HEK293 (cell line): ENCODE measurements at regions not wholly inside any gene's neighbourhood (a gene's known extent, or its start where the extent isn't known, plus 50 kb on each side); places are given as distances from the start of the nearest gene placed in this dataset.

Source experiments
- CTCF ChIA-PET: fragments of 350-600 bp; formaldehyde crosslinking; extraction: SDS; loops from one replicate; lab custom pipeline; 2021; ENCODE audit warnings: antibody characterized with exemption; lab: Yijun Ruan, JAX
- POLR2A ChIA-PET: fragments of 300-600 bp; formaldehyde crosslinking; extraction: SDS; loops from one replicate; lab custom pipeline; 2020; ENCODE audit warnings: antibody characterized with exemption, inconsistent platforms; lab: Yijun Ruan, JAX
- H3K27ac ChIP-seq: fragments of 200-500 bp; sonication (Bioruptor generic); 2 replicates; pipeline ENCODE4 v1.5.1; 2014; ENCODE audit warnings: low read depth, low read length, control low read depth, inconsistent platforms; ENCODE audit errors: extremely low read depth
- H3K36me3 ChIP-seq, 2 experiments: fragments of 200-500 bp in 1 of 2; sonication (Bioruptor generic) in 1 of 2; 1 replicate in 1 of 2; 2 replicates in 1 of 2; pipeline ENCODE4 v1.5.1; 2014 to 2017; ENCODE audit warnings: inconsistent platforms in 2 of 2, low read length in 2 of 2; ENCODE audit not compliant: control insufficient read depth in 2 of 2, insufficient read depth in 1 of 2
- H3K4me1 ChIP-seq: fragments of 200-500 bp; sonication (Bioruptor generic); 2 replicates; pipeline ENCODE4 v1.5.1; 2014; ENCODE audit warnings: mild to moderate bottlenecking, low read length, inconsistent platforms; ENCODE audit not compliant: control insufficient read depth, insufficient read depth
- H3K4me3 ChIP-seq: 2 replicates; pipeline ENCODE4 v1.5.1; 2011; ENCODE audit warnings: low read depth, mild to moderate bottlenecking, control low read depth, low read length, moderate library complexity
- H3K9me3 ChIP-seq: fragments of 200-500 bp; sonication (Bioruptor generic); 2 replicates; pipeline ENCODE4 v1.5.1; 2014; ENCODE audit warnings: low read depth, low read length, inconsistent platforms; ENCODE audit not compliant: control insufficient read depth, insufficient read depth
- GFI1B ChIP-seq: fragments of 450-650 bp; formaldehyde crosslinking; IDR thresholded peaks from 2 replicates; pipeline ENCODE4 v1.5.1; 2016; ENCODE audit warnings: missing biosample characterization, missing genetic modification characterization
- GLI2 ChIP-seq: fragments of 450-650 bp; formaldehyde crosslinking; IDR thresholded peaks from 2 replicates; pipeline ENCODE4; 2017; ENCODE audit warnings: missing biosample characterization, missing genetic modification characterization, low read depth, borderline replicate concordance
- GLIS1 ChIP-seq: fragments of 450-650 bp; formaldehyde crosslinking; IDR thresholded peaks from 2 replicates; pipeline ENCODE4 v1.5.1; 2016; ENCODE audit warnings: missing biosample characterization, missing genetic modification characterization
- GLIS2 ChIP-seq: fragments of 450-650 bp; formaldehyde crosslinking; IDR thresholded peaks from 2 replicates; pipeline ENCODE4 v1.5.1; 2016; ENCODE audit warnings: missing biosample characterization, missing genetic modification characterization
- HOXC10 ChIP-seq: sonication (generic); formaldehyde crosslinking; IDR thresholded peaks from 2 replicates; pipeline ENCODE4 v1.8.1; 2023; ENCODE audit warnings: mild to moderate bottlenecking, missing genetic modification reagents
- KLF1 ChIP-seq: fragments of 450-650 bp; formaldehyde crosslinking; IDR thresholded peaks from 2 replicates; pipeline ENCODE4 v1.5.1; 2016; ENCODE audit warnings: missing biosample characterization, missing genetic modification characterization
- KLF8 ChIP-seq: fragments of 450-650 bp; formaldehyde crosslinking; IDR thresholded peaks from 2 replicates; pipeline ENCODE4 v1.5.1; 2016; ENCODE audit warnings: missing biosample characterization, missing genetic modification characterization
- RBAK ChIP-seq: fragments of 450-650 bp; formaldehyde crosslinking; IDR thresholded peaks from 2 replicates; pipeline ENCODE4 v1.5.1; 2016; ENCODE audit warnings: missing biosample characterization, missing genetic modification characterization
- REPIN1 ChIP-seq: fragments of 450-650 bp; formaldehyde crosslinking; IDR thresholded peaks from 2 replicates; pipeline ENCODE4 v1.5.1; 2017; ENCODE audit warnings: missing biosample characterization, missing genetic modification characterization, low read depth
- SP2 ChIP-seq: fragments of 450-650 bp; formaldehyde crosslinking; IDR thresholded peaks from 2 replicates; pipeline ENCODE4 v1.5.1; 2016; ENCODE audit warnings: missing biosample characterization, missing genetic modification characterization
- ZBTB20 ChIP-seq: fragments of 450-650 bp; formaldehyde crosslinking; IDR thresholded peaks from 2 replicates; pipeline ENCODE4 v1.5.1; 2016; ENCODE audit warnings: missing biosample characterization, missing genetic modification characterization
- ZBTB7A ChIP-seq: fragments of 450-650 bp; formaldehyde crosslinking; IDR thresholded peaks from 2 replicates; pipeline ENCODE4 v1.5.1; 2016; ENCODE audit warnings: low read depth, missing biosample characterization, missing genetic modification characterization
- ZEB2 ChIP-seq: fragments of 450-650 bp; formaldehyde crosslinking; IDR thresholded peaks from 2 replicates; pipeline ENCODE4 v1.5.1; 2016; ENCODE audit warnings: missing biosample characterization, missing genetic modification characterization
- ZFP3 ChIP-seq: fragments of 450-650 bp; formaldehyde crosslinking; IDR thresholded peaks from 2 replicates; pipeline ENCODE4 v1.5.1; 2016; ENCODE audit warnings: low read depth, missing biosample characterization, missing genetic modification characterization
- ZFP41 ChIP-seq: fragments of 450-650 bp; formaldehyde crosslinking; IDR thresholded peaks from 2 replicates; pipeline ENCODE4 v1.5.1; 2016; ENCODE audit warnings: missing biosample characterization, missing genetic modification characterization, borderline replicate concordance
- ZFP69B ChIP-seq: fragments of 450-650 bp; formaldehyde crosslinking; IDR thresholded peaks from 2 replicates; pipeline ENCODE4 v1.5.1; 2016; ENCODE audit warnings: missing biosample characterization, missing genetic modification characterization
- ZNF114 ChIP-seq: fragments of 450-650 bp; formaldehyde crosslinking; IDR thresholded peaks from 2 replicates; pipeline ENCODE4 v1.5.0; 2017; ENCODE audit warnings: missing biosample characterization, missing genetic modification characterization
- ZNF146 ChIP-seq: fragments of 450-650 bp; formaldehyde crosslinking; IDR thresholded peaks from 2 replicates; pipeline ENCODE4 v1.5.1; 2016; ENCODE audit warnings: missing biosample characterization, missing genetic modification characterization
- ZNF16 ChIP-seq: fragments of 450-650 bp; formaldehyde crosslinking; IDR thresholded peaks from 2 replicates; pipeline ENCODE4 v1.5.1; 2016; ENCODE audit warnings: low read depth, missing biosample characterization, missing genetic modification characterization
- ZNF169 ChIP-seq: fragments of 450-650 bp; formaldehyde crosslinking; IDR thresholded peaks from 2 replicates; pipeline ENCODE4 v1.5.1; 2016; ENCODE audit warnings: missing biosample characterization, missing genetic modification characterization
- ZNF214 ChIP-seq: fragments of 450-650 bp; formaldehyde crosslinking; IDR thresholded peaks from 2 replicates; pipeline ENCODE4 v1.5.1; 2017; ENCODE audit warnings: missing biosample characterization, mild to moderate bottlenecking, missing genetic modification characterization, borderline replicate concordance
- ZNF366 ChIP-seq: fragments of 450-650 bp; formaldehyde crosslinking; conservative IDR thresholded peaks from 2 replicates; pipeline ENCODE4 v1.5.1; 2016; ENCODE audit warnings: missing biosample characterization, missing genetic modification characterization
- ZNF416 ChIP-seq: fragments of 450-650 bp; formaldehyde crosslinking; IDR thresholded peaks from 2 replicates; pipeline ENCODE4 v1.5.1; 2016; ENCODE audit warnings: missing biosample characterization, missing genetic modification characterization
- ZNF423 ChIP-seq: fragments of 450-650 bp; formaldehyde crosslinking; IDR thresholded peaks from 2 replicates; pipeline ENCODE4 v1.5.1; 2016; ENCODE audit warnings: missing biosample characterization, missing genetic modification characterization
- ZNF510 ChIP-seq: fragments of 450-650 bp; formaldehyde crosslinking; IDR thresholded peaks from 2 replicates; pipeline ENCODE4 v1.5.1; 2018; ENCODE audit warnings: mild to moderate bottlenecking, missing genetic modification characterization, missing biosample characterization; ENCODE audit not compliant: insufficient replicate concordance
- ZNF558 ChIP-seq: fragments of 450-650 bp; formaldehyde crosslinking; IDR thresholded peaks from 2 replicates; pipeline ENCODE4 v1.5.1; 2016; ENCODE audit warnings: missing biosample characterization, missing genetic modification characterization
- ZNF585B ChIP-seq: fragments of 450-650 bp; formaldehyde crosslinking; IDR thresholded peaks from 2 replicates; pipeline ENCODE4 v1.5.1; 2016; ENCODE audit warnings: missing biosample characterization, missing genetic modification characterization
- ZNF621 ChIP-seq: fragments of 450-650 bp; formaldehyde crosslinking; IDR thresholded peaks from 2 replicates; pipeline ENCODE4 v1.5.1; 2017; ENCODE audit warnings: missing biosample characterization, missing genetic modification characterization
- ZSCAN16 ChIP-seq: fragments of 450-650 bp; formaldehyde crosslinking; IDR thresholded peaks from 2 replicates; pipeline ENCODE4 v1.5.1; 2016; ENCODE audit warnings: missing biosample characterization, missing genetic modification characterization
- TF ChIP-seq, protein P1 (sequence below): fragments of 450-650 bp; formaldehyde crosslinking; IDR thresholded peaks from 2 replicates; pipeline ENCODE4 v1.5.1; 2017; ENCODE audit warnings: missing biosample characterization, missing genetic modification characterization
- TF ChIP-seq, protein P2 (sequence below): fragments of 450-650 bp; formaldehyde crosslinking; IDR thresholded peaks from 2 replicates; pipeline ENCODE4 v1.5.1; 2016; ENCODE audit warnings: missing biosample characterization, missing genetic modification characterization

DNA sequence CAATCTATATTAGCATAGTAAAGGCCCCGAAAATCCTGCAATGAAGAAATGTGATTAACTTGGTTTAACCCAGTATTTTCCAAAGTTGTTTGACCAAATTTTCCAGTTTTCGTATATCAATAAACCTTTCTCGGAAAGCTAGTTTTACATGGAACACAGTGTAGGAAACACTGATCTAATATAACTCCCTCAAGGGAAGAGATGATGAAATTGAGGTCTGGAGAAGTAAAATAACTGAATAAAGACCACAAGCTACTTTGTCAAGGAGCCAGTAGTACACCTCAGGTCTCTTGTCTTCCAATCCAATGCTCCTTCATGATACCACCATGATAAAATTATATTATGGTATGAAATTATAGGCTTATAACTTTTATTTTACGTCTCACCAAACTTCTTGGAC is 118.1 kb upstream of the TARS1 start:
- no peaks in the 10 kb centered on the region for H3K36me3 ChIP-seq
- no peaks in the 10 kb centered on the region for H3K9me3 ChIP-seq
- no peak overlapping the region for H3K27ac ChIP-seq
- ChIA-PET POLR2A (no interaction called here), CTCF (no interaction called here)
- TF ChIP-seq ZNF169 (tag by site-specific recombination) = no peak
- no peak for TF ChIP-seq ZBTB20 (tag by site-specific recombination)
- TF ChIP-seq GLIS2 (tag by site-specific recombination) = no peak
- TF ChIP-seq ZNF114 (tag by site-specific recombination) = no peak
- TF ChIP-seq, protein P1, sequence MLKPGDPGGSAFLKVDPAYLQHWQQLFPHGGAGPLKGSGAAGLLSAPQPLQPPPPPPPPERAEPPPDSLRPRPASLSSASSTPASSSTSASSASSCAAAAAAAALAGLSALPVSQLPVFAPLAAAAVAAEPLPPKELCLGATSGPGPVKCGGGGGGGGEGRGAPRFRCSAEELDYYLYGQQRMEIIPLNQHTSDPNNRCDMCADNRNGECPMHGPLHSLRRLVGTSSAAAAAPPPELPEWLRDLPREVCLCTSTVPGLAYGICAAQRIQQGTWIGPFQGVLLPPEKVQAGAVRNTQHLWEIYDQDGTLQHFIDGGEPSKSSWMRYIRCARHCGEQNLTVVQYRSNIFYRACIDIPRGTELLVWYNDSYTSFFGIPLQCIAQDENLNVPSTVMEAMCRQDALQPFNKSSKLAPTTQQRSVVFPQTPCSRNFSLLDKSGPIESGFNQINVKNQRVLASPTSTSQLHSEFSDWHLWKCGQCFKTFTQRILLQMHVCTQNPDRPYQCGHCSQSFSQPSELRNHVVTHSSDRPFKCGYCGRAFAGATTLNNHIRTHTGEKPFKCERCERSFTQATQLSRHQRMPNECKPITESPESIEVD (tag by site-specific recombination) = no peak
- no peak for TF ChIP-seq ZBTB7A (tag by site-specific recombination)
- TF ChIP-seq ZNF214 (tag by site-specific recombination) = no peak
- no peak for TF ChIP-seq ZNF558 (tag by site-specific recombination)
- TF ChIP-seq ZFP3 (tag by site-specific recombination) = no peak
- TF ChIP-seq ZNF621 (tag by site-specific recombination) = no peak
- no peak for TF ChIP-seq ZNF366 (tag by site-specific recombination)
- TF ChIP-seq ZSCAN16 = no peak
- H3K4me1 ChIP-seq = no peaks in the 10 kb centered on the region
- H3K4me3 ChIP-seq = no peak overlapping the region

DNA sequence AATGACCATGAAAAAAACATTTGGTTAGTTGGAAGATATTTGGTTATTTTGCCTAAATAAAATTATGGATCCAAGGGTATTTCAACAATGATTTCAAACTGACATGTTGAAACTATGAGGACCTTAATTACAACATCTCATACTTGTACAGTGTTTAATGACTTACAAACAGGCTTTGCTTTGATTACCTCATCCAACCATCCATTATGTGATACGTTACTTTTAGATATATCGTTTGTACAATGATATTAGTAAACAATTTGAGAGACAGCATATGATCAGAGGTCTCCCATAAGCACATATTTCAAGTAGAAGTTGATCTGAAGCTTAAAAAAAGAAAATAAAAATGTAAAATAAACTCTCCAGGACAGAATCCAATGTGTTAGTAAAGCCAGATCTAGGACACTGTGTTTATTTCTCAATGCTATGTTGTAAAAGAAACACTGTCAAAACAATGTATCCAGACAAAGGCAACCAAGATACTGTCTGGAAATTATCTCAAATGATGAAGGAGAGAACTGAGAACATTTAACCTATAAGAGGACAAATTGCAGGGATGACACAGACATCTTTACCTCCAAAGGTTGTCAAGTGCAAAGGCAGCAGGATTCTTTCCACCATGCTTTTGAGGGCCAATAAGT is 116.0 kb upstream of the TARS1 start:
- TF ChIP-seq GLI2 (tag by site-specific recombination) (no peak), ZNF146 (tag by site-specific recombination) (no peak), GLIS1 (tag by site-specific recombination) (no peak), ZNF510 (tag by site-specific recombination) (no peak), RBAK (no peak), SP2 (no peak), REPIN1 (tag by site-specific recombination) (no peak), ZNF416 (no peak), ZNF16 (tag by site-specific recombination) (no peak), KLF1 (tag by site-specific recombination) (no peak), GFI1B (tag by site-specific recombination) (no peak), GLIS2 (tag by site-specific recombination) (no peak), ZNF423 (tag by site-specific recombination) (no peak), ZFP41 (no peak), KLF8 (tag by site-specific recombination) (no peak), ZEB2 (no peak), ZNF585B (no peak), HOXC10 (CRISPR knock-in tag) (no peak), ZFP69B (no peak)
- TF ChIP-seq, protein P2, sequence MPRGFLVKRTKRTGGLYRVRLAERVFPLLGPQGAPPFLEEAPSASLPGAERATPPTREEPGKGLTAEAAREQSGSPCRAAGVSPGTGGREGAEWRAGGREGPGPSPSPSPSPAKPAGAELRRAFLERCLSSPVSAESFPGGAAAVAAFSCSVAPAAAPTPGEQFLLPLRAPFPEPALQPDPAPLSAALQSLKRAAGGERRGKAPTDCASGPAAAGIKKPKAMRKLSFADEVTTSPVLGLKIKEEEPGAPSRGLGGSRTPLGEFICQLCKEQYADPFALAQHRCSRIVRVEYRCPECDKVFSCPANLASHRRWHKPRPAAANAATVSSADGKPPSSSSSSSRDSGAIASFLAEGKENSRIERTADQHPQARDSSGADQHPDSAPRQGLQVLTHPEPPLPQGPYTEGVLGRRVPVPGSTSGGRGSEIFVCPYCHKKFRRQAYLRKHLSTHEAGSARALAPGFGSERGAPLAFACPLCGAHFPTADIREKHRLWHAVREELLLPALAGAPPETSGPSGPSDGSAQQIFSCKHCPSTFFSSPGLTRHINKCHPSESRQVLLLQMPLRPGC = no peak
- H3K9me3 ChIP-seq = no peaks in the 10 kb centered on the region
- ChIA-PET POLR2A (no interaction called here), CTCF (no interaction called here)
- H3K4me1 ChIP-seq = peaks cover 9% of the 10 kb centered on the region; the same call in 1 of the 2 replicates
- H3K4me3 ChIP-seq = no peak overlapping the region
- no peak overlapping the region for H3K27ac ChIP-seq
- no peaks in the 10 kb centered on the region for H3K36me3 ChIP-seq
